HAP-1 (cell line): ENCODE measurements at regions not wholly inside any gene's neighbourhood (a gene's known extent, or its start where the extent isn't known, plus 50 kb on each side); places are given as distances from the start of the nearest gene placed in this dataset.

Experiments
- DNase-seq, 2 experiments: peaks; one replicate each; pipeline ENCODE4 v3.0.0-alpha.2; 2016 to 2020; ENCODE audit warnings: low spot score in 2 of 2
- H3K27me3 ChIP-seq: fragments of 250-450 bp; sonication (Bioruptor Pico); 2 replicates; pipeline ENCODE4 v1.5.1; 2020; ENCODE audit warnings: low read depth, mild to moderate bottlenecking, moderate library complexity
- H3K36me3 ChIP-seq: fragments of 250-450 bp; sonication (Bioruptor Pico); replicated peaks from 2 replicates; pipeline ENCODE4 v1.5.1; 2020; ENCODE audit warnings: mild to moderate bottlenecking
- H3K4me1 ChIP-seq: fragments of 250-450 bp; sonication (Bioruptor Pico); 2 replicates; pipeline ENCODE4 v1.5.1; 2020; ENCODE audit warnings: mild to moderate bottlenecking
- H3K4me3 ChIP-seq: fragments of 250-450 bp; sonication (Bioruptor Pico); 2 replicates; pipeline ENCODE4 v1.5.1; 2020; ENCODE audit warnings: mild to moderate bottlenecking, moderate library complexity
- H3K9me3 ChIP-seq: fragments of 250-450 bp; sonication (Bioruptor Pico); 2 replicates; pipeline ENCODE4 v1.5.1; 2020; ENCODE audit warnings: mild to moderate bottlenecking, moderate library complexity
- in situ Hi-C: fragments of 300-500 bp; cut with MboI; formaldehyde crosslinking; loops from 3 replicates; pipeline ENCODE4 v1.14.3; 2020; ENCODE audit warnings: low sequenced_read_pairs, inconsistent platforms, mixed read lengths

GRCh38 chr15:46251903-46252302 is 617.1 kb downstream of the SQOR start:
- Histone ChIP-seq H3K9me3 (no peaks in the 10 kb centered on the region), H3K36me3 (no peaks in the 10 kb centered on the region), H3K27me3 (no peaks in the 10 kb centered on the region), H3K4me3 (no peak overlapping the region), H3K4me1 (no peaks in the 10 kb centered on the region)
- in situ Hi-C loops = no loop called here
- DNase-seq = no peak

GRCh38 chr15:46258056-46258455 is 623.2 kb downstream of the SQOR start:
- no peaks in the 10 kb centered on the region for H3K4me1 ChIP-seq
- in situ Hi-C loops = no loop called here

GRCh38 chr15:46260937-46261336 is 626.1 kb downstream of the SQOR start:
- in situ Hi-C loops = no loop called here
- no peaks in the 10 kb centered on the region for H3K36me3 ChIP-seq
- no peaks in the 10 kb centered on the region for H3K27me3 ChIP-seq
- DNase-seq = no peak
- H3K4me3 ChIP-seq = no peak overlapping the region
- no peaks in the 10 kb centered on the region for H3K9me3 ChIP-seq
- no peaks in the 10 kb centered on the region for H3K4me1 ChIP-seq

More at GRCh38 chr15:46258056-46258455, 623.2 kb downstream of the SQOR start:
- Histone ChIP-seq H3K9me3 (no peaks in the 10 kb centered on the region), H3K36me3 (no peaks in the 10 kb centered on the region), H3K4me3 (no peak overlapping the region), H3K27me3 (no peaks in the 10 kb centered on the region)
- no peak for DNase-seq

GRCh38 chr15:46265664-46266347 is 631.0 kb downstream of the SQOR start:
- H3K36me3 ChIP-seq = no peaks in the 10 kb centered on the region
- no peaks in the 10 kb centered on the region for H3K27me3 ChIP-seq
- H3K4me1 ChIP-seq = no peaks in the 10 kb centered on the region
- no peak overlapping the region for H3K4me3 ChIP-seq
- DNase-seq = no peak
- no peaks in the 10 kb centered on the region for H3K9me3 ChIP-seq
- in situ Hi-C loops = no loop called here

GRCh38 chr15:46266661-46267060 is 631.8 kb downstream of the SQOR start:
- DNase-seq = no peak

GRCh38 chr15:46270481-46271147 is 635.8 kb downstream of the SQOR start:
- H3K36me3 ChIP-seq = no peaks in the 10 kb centered on the region
- H3K4me3 ChIP-seq = no peak overlapping the region
- no peaks in the 10 kb centered on the region for H3K4me1 ChIP-seq
- in situ Hi-C loops = no loop called here
- no peaks in the 10 kb centered on the region for H3K9me3 ChIP-seq
- no peak for DNase-seq
- H3K27me3 ChIP-seq = no peaks in the 10 kb centered on the region

More at GRCh38 chr15:46266661-46267060, 631.8 kb downstream of the SQOR start:
- Histone ChIP-seq H3K27me3 (no peaks in the 10 kb centered on the region), H3K36me3 (no peaks in the 10 kb centered on the region), H3K4me3 (no peak overlapping the region), H3K4me1 (no peaks in the 10 kb centered on the region), H3K9me3 (no peaks in the 10 kb centered on the region)
- in situ Hi-C loops = no loop called here

- H3K9me3 ChIP-seq = no peaks in the 10 kb centered on the region
- no peak overlapping the region for H3K4me3 ChIP-seq
- no peaks in the 10 kb centered on the region for H3K36me3 ChIP-seq
- H3K27me3 ChIP-seq = no peaks in the 10 kb centered on the region
- no peaks in the 10 kb centered on the region for H3K4me1 ChIP-seq
- DNase-seq = no peak
- in situ Hi-C loops = no loop called here
These were observed 640.9 kb downstream of the SQOR start for GRCh38 chr15:46275701-46276100.

GRCh38 chr15:46277451-46277850 is 642.6 kb downstream of the SQOR start:
- no peaks in the 10 kb centered on the region for H3K9me3 ChIP-seq
- in situ Hi-C loops = no loop called here
- H3K36me3 ChIP-seq = no peaks in the 10 kb centered on the region
- H3K27me3 ChIP-seq = no peaks in the 10 kb centered on the region
- no peaks in the 10 kb centered on the region for H3K4me1 ChIP-seq
- no peak overlapping the region for H3K4me3 ChIP-seq
- no peak for DNase-seq

- DNase-seq = no peak
- in situ Hi-C loops = no loop called here
- Histone ChIP-seq H3K4me3 (no peak overlapping the region), H3K36me3 (no peaks in the 10 kb centered on the region), H3K9me3 (no peaks in the 10 kb centered on the region), H3K4me1 (no peaks in the 10 kb centered on the region), H3K27me3 (no peaks in the 10 kb centered on the region)
These were observed 643.2 kb downstream of the SQOR start for GRCh38 chr15:46278062-46278461.

GRCh38 chr15:46278486-46279090 is 643.8 kb downstream of the SQOR start:
- Histone ChIP-seq H3K36me3 (no peaks in the 10 kb centered on the region), H3K4me1 (no peaks in the 10 kb centered on the region), H3K4me3 (no peak overlapping the region), H3K27me3 (no peaks in the 10 kb centered on the region), H3K9me3 (no peaks in the 10 kb centered on the region)
- no peak for DNase-seq
- in situ Hi-C loops = no loop called here

GRCh38 chr15:46280762-46281542 is 646.1 kb downstream of the SQOR start:
- Histone ChIP-seq H3K4me3 (no peak overlapping the region), H3K4me1 (no peaks in the 10 kb centered on the region), H3K9me3 (no peaks in the 10 kb centered on the region), H3K36me3 (no peaks in the 10 kb centered on the region), H3K27me3 (no peaks in the 10 kb centered on the region)
- in situ Hi-C loops = no loop called here
- DNase-seq = no peak

GRCh38 chr15:46293550-46293949 is 658.7 kb downstream of the SQOR start:
- no peaks in the 10 kb centered on the region for H3K36me3 ChIP-seq
- in situ Hi-C loops = no loop called here

GRCh38 chr15:46296002-46296401 is 661.2 kb downstream of the SQOR start:
- in situ Hi-C loops = no loop called here
- Histone ChIP-seq H3K4me1 (no peaks in the 10 kb centered on the region), H3K9me3 (no peaks in the 10 kb centered on the region), H3K36me3 (no peaks in the 10 kb centered on the region), H3K27me3 (no peaks in the 10 kb centered on the region), H3K4me3 (no peak overlapping the region)
- DNase-seq = no peak

More at GRCh38 chr15:46293550-46293949, 658.7 kb downstream of the SQOR start:
- no peaks in the 10 kb centered on the region for H3K9me3 ChIP-seq
- DNase-seq = no peak
- no peak overlapping the region for H3K4me3 ChIP-seq
- no peaks in the 10 kb centered on the region for H3K4me1 ChIP-seq
- no peaks in the 10 kb centered on the region for H3K27me3 ChIP-seq

GRCh38 chr15:46296797-46297196 is 662.0 kb downstream of the SQOR start:
- no peak overlapping the region for H3K4me3 ChIP-seq
- in situ Hi-C loops = no loop called here
- H3K9me3 ChIP-seq = no peaks in the 10 kb centered on the region
- H3K36me3 ChIP-seq = no peaks in the 10 kb centered on the region
- no peaks in the 10 kb centered on the region for H3K4me1 ChIP-seq
- no peak for DNase-seq
- H3K27me3 ChIP-seq = no peaks in the 10 kb centered on the region
